Neural progenitor cell (in vitro differentiated cells): ENCODE measurements at regions not wholly inside any gene's neighbourhood (a gene's known extent, or its start where the extent isn't known, plus 50 kb on each side); places are given as distances from the start of the nearest gene placed in this dataset.

Experiments
- DNase-seq: peaks from one replicate; pipeline ENCODE4 v3.0.0-alpha.2; 2016; ENCODE audit warnings: low spot score
- H2AFZ ChIP-seq: fragments of 200-600 bp; sonication (generic); replicated peaks from 2 replicates; pipeline ENCODE4 v1.6.1; 2016; ENCODE audit warnings: antibody characterized with exemption
- H3F3A ChIP-seq: fragments of 200-600 bp; sonication (generic); 2 replicates; pipeline ENCODE4 v1.6.1; 2016; ENCODE audit warnings: antibody characterized with exemption, low read depth
- H3K27ac ChIP-seq: fragments of 200-600 bp; sonication (generic); 2 replicates; pipeline ENCODE4 v1.5.1; 2016; ENCODE audit warnings: mild to moderate bottlenecking
- H3K27me3 ChIP-seq: fragments of 200-600 bp; sonication (generic); 2 replicates; pipeline ENCODE4 v1.6.1; 2016; ENCODE audit warnings: mild to moderate bottlenecking, moderate library complexity
- H3K36me3 ChIP-seq: fragments of 200-600 bp; sonication (generic); 2 replicates; pipeline ENCODE4 v1.5.1; 2016
- H3K4me1 ChIP-seq: fragments of 200-600 bp; sonication (generic); 2 replicates; pipeline ENCODE4 v1.6.1; 2016; ENCODE audit warnings: mixed run types
- H3K4me2 ChIP-seq: fragments of 200-600 bp; sonication (generic); 2 replicates; pipeline ENCODE4 v1.6.1; 2016
- H3K4me3 ChIP-seq: fragments of 200-600 bp; sonication (generic); 2 replicates; pipeline ENCODE4 v1.5.1; 2016
- H3K79me2 ChIP-seq: fragments of 200-600 bp; sonication (generic); 2 replicates; pipeline ENCODE4 v1.6.1; 2016; ENCODE audit warnings: low read depth
- H3K9ac ChIP-seq: fragments of 200-600 bp; sonication (generic); 2 replicates; pipeline ENCODE4 v1.6.1; 2016
- H3K9me3 ChIP-seq: fragments of 200-600 bp; sonication (generic); 2 replicates; pipeline ENCODE4 v1.5.1; 2016; ENCODE audit warnings: low read depth
- H4K20me1 ChIP-seq: fragments of 200-600 bp; sonication (generic); 2 replicates; pipeline ENCODE4 v1.6.1; 2016; ENCODE audit warnings: low read depth
- H3K27ac Mint-ChIP-seq: 3 replicates; pipeline ENCODE4 v1.8.0; 2021; ENCODE audit warnings: mixed read lengths
- H3K27me3 Mint-ChIP-seq: 2 replicates; pipeline ENCODE4 v1.8.0; 2022; ENCODE audit warnings: low read depth, mild to moderate bottlenecking, inconsistent platforms, moderate library complexity, mixed read lengths; ENCODE audit not compliant: insufficient read depth
- H3K36me3 Mint-ChIP-seq: 3 replicates; pipeline ENCODE4 v1.8.0; 2021; ENCODE audit warnings: mixed read lengths
- H3K4me1 Mint-ChIP-seq: 3 replicates; pipeline ENCODE4 v1.8.0; 2021; ENCODE audit warnings: mixed read lengths
- H3K4me3 Mint-ChIP-seq: 3 replicates; pipeline ENCODE4 v1.8.0; 2021; ENCODE audit warnings: mild to moderate bottlenecking, moderate library complexity, mixed read lengths
- H3K9me3 Mint-ChIP-seq: 3 replicates; pipeline ENCODE4 v1.8.0; 2020; ENCODE audit warnings: mixed read lengths
- CTCF ChIP-seq: fragments of 200-600 bp; sonication (generic); IDR thresholded peaks from 2 replicates; pipeline ENCODE4 v1.5.1; 2017; ENCODE audit warnings: antibody characterized with exemption, mild to moderate bottlenecking
- EZH2 ChIP-seq: fragments of 200-600 bp; sonication (generic); IDR thresholded peaks from 2 replicates; pipeline ENCODE4 v1.6.1; 2017; ENCODE audit warnings: antibody characterized with exemption, mild to moderate bottlenecking, moderate library complexity
- EZH2phosphoT487 ChIP-seq: fragments of 200-600 bp; sonication (generic); IDR thresholded peaks from 2 replicates; pipeline ENCODE4 v1.6.1; 2017; ENCODE audit warnings: antibody characterized with exemption

GRCh38 chr12:91608542-91608941 is 425.9 kb upstream of the DCN start:
- TF ChIP-seq CTCF (no peak), EZH2 (no peak), EZH2phosphoT487 (no peak)
- Histone ChIP-seq H2AFZ (no peak overlapping the region), H3F3A (no peaks in the 10 kb centered on the region), H3K27me3 (no peaks in the 10 kb centered on the region), H3K4me1 (no peaks in the 10 kb centered on the region), H4K20me1 (no peaks in the 10 kb centered on the region), H3K36me3 (no peaks in the 10 kb centered on the region), H3K9me3 (no peaks in the 10 kb centered on the region), H3K27ac (no peak overlapping the region), H3K79me2 (no peaks in the 10 kb centered on the region), H3K4me3 (no peak overlapping the region), H3K9ac (no peak overlapping the region), H3K4me2 (no peak overlapping the region)
- Mint-ChIP-seq H3K9me3 (no peaks in the 10 kb centered on the region), H3K27me3 (peaks cover 4% of the 10 kb centered on the region), H3K4me3 (no peak overlapping the region), H3K36me3 (no peaks in the 10 kb centered on the region), H3K27ac (no peak overlapping the region), H3K4me1 (peaks cover 7% of the 10 kb centered on the region)
- no peak for DNase-seq

- H3K9me3 ChIP-seq = no peaks in the 10 kb centered on the region
- Mint-ChIP-seq H3K27ac (no peak overlapping the region), H3K4me1 (peaks cover 10% of the 10 kb centered on the region), H3K4me3 (no peak overlapping the region), H3K27me3 (peaks cover under 1% of the 10 kb centered on the region), H3K36me3 (no peaks in the 10 kb centered on the region), H3K9me3 (no peaks in the 10 kb centered on the region)
- H3F3A ChIP-seq = no peaks in the 10 kb centered on the region
- no peaks in the 10 kb centered on the region for H3K4me1 ChIP-seq
- no peaks in the 10 kb centered on the region for H3K36me3 ChIP-seq
- no peak overlapping the region for H3K27ac ChIP-seq
- TF ChIP-seq CTCF = no peak
- TF ChIP-seq EZH2 = no peak
- no peak for TF ChIP-seq EZH2phosphoT487
- no peak for DNase-seq
- H3K79me2 ChIP-seq = no peaks in the 10 kb centered on the region
- H3K4me3 ChIP-seq = no peak overlapping the region
- H3K4me2 ChIP-seq = no peak overlapping the region
- peak overlapping the region; percentile 24 for H2AFZ ChIP-seq
- no peaks in the 10 kb centered on the region for H3K27me3 ChIP-seq
- no peaks in the 10 kb centered on the region for H4K20me1 ChIP-seq
- no peak overlapping the region for H3K9ac ChIP-seq
These were observed 424.2 kb upstream of the DCN start for GRCh38 chr12:91606662-91607377.

GRCh38 chr12:91604897-91605296 is 422.3 kb upstream of the DCN start:
- Histone ChIP-seq H2AFZ (no peak overlapping the region), H3F3A (no peaks in the 10 kb centered on the region), H3K9me3 (no peaks in the 10 kb centered on the region), H3K4me2 (no peak overlapping the region), H3K4me3 (no peak overlapping the region), H3K27ac (no peak overlapping the region), H3K79me2 (no peaks in the 10 kb centered on the region), H3K9ac (no peak overlapping the region), H4K20me1 (no peaks in the 10 kb centered on the region), H3K27me3 (no peaks in the 10 kb centered on the region), H3K4me1 (no peaks in the 10 kb centered on the region), H3K36me3 (no peaks in the 10 kb centered on the region)
- no peak for DNase-seq
- TF ChIP-seq EZH2 (no peak), CTCF (no peak), EZH2phosphoT487 (no peak)
- Mint-ChIP-seq H3K4me3 (no peak overlapping the region), H3K27ac (no peak overlapping the region), H3K4me1 (peaks cover 10% of the 10 kb centered on the region), H3K27me3 (peaks cover 2% of the 10 kb centered on the region), H3K9me3 (no peaks in the 10 kb centered on the region), H3K36me3 (no peaks in the 10 kb centered on the region)
